DND-41 (cell line): ENCODE measurements at regions not wholly inside any gene's neighbourhood (a gene's known extent, or its start where the extent isn't known, plus 50 kb on each side); places are given as distances from the start of the nearest gene placed in this dataset.

Experiments
- EZH2 ChIP-seq: IDR thresholded peaks from 3 replicates; pipeline ENCODE4 v1.6.1; 2012; ENCODE audit warnings: borderline replicate concordance, low read depth, mild to moderate bottlenecking, moderate library complexity, low read length, inconsistent platforms; ENCODE audit not compliant: severe bottlenecking
- TF ChIP-seq, protein P1 (sequence below): IDR thresholded peaks from 2 replicates; pipeline ENCODE4 v1.5.1; 2012; ENCODE audit warnings: borderline replicate concordance, low read length, moderate library complexity, mild to moderate bottlenecking; ENCODE audit not compliant: poor library complexity, severe bottlenecking; ENCODE audit errors: extremely low read depth

DNA sequence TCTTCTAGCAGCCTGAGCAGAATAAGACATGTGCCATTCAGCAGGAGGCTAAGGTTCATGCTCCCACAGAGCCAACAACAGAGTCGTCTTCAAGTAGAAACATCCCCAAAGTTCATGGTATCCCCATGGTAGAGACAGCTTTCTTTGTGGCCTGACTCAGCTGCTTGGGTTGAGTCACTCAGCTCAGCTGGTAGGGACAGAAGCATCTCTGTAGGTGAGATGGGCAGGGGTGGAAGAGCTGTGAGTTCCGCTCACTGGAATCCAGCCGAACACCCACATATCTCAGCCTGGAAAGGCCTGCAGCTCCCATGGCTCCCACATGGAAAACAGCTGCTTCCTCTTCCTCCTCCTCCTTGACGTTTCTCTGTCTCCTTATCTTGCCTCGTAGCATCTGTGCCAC lies 792.7 kb downstream of the RNF144A start:
- TF ChIP-seq, protein P1, sequence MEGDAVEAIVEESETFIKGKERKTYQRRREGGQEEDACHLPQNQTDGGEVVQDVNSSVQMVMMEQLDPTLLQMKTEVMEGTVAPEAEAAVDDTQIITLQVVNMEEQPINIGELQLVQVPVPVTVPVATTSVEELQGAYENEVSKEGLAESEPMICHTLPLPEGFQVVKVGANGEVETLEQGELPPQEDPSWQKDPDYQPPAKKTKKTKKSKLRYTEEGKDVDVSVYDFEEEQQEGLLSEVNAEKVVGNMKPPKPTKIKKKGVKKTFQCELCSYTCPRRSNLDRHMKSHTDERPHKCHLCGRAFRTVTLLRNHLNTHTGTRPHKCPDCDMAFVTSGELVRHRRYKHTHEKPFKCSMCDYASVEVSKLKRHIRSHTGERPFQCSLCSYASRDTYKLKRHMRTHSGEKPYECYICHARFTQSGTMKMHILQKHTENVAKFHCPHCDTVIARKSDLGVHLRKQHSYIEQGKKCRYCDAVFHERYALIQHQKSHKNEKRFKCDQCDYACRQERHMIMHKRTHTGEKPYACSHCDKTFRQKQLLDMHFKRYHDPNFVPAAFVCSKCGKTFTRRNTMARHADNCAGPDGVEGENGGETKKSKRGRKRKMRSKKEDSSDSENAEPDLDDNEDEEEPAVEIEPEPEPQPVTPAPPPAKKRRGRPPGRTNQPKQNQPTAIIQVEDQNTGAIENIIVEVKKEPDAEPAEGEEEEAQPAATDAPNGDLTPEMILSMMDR, result no peak
- no peak for TF ChIP-seq EZH2
